Liver (tissue), 3 donors: ENCODE measurements at regions not wholly inside any gene's neighbourhood (a gene's known extent, or its start where the extent isn't known, plus 50 kb on each side); places are given as distances from the start of the nearest gene placed in this dataset.

Experiments
- EGR1 ChIP-seq, 2 donors: IDR thresholded peaks; 2 replicates each; pipeline ENCODE4 v1.6.1; 2016 to 2018; ENCODE audit warnings: antibody characterized with exemption in 2 of 2, low read depth in 2 of 2
- FOXA1 ChIP-seq: IDR thresholded peaks from 2 replicates; pipeline ENCODE4 v1.6.1; 2016; ENCODE audit warnings: antibody characterized with exemption
- GABPA ChIP-seq, 2 donors: IDR thresholded peaks in 1 of 2; conservative IDR thresholded peaks in 1 of 2; 2 replicates each; pipeline ENCODE4 v1.6.1; 2016; ENCODE audit warnings: antibody characterized with exemption in 2 of 2, mild to moderate bottlenecking in 1 of 2, moderate library complexity in 1 of 2
- JUND ChIP-seq, 2 donors: IDR thresholded peaks; 2 replicates each; pipeline ENCODE4 v1.6.1; 2016; ENCODE audit warnings: antibody characterized with exemption in 2 of 2
- YY1 ChIP-seq: IDR thresholded peaks from 2 replicates; pipeline ENCODE4 v1.6.1; 2016; ENCODE audit warnings: antibody characterized with exemption, mild to moderate bottlenecking
- TF ChIP-seq, protein P1 (sequence below): fragments of 150-350 bp; IDR thresholded peaks from 2 replicates; pipeline ENCODE4 v1.5.1; 2017; ENCODE audit warnings: improper control_type of control experiment, low read depth, low read length; ENCODE audit not compliant: missing input control
- TF ChIP-seq, protein P2 (sequence below): IDR thresholded peaks from 2 replicates; pipeline ENCODE4 v1.6.1; 2016; ENCODE audit warnings: antibody characterized with exemption
- donor health status: healthy.
- donor health status: healthy.

DNA sequence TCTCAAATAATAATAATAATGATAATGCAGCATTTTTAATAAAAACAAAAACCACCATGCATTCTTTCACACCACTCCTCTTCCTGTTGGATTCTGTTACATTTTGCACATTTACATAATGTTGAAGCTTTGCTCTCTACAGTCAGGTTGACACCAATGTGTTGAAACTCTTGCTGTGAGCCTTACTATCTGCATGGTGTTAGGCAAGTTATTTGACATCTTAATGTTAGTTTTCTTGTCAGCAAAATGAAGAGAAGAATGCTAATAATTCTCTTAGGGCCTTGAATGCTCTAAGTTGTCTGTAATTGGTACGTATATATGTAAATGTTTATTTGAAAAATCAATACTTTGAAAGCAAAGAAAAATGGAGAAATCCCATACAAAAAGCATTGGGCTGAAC, 525.5 kb upstream of the PTGER4 start:
- TF ChIP-seq EGR1 (IDR thresholded peaks at IDR 0.05; ENCODE audit: low read depth in 2 of 2) (no peak), YY1 (no peak), JUND (IDR thresholded peaks at IDR 0.05) (no peak), GABPA (IDR thresholded peaks at IDR 0.05 in 1 of 2, conservative IDR thresholded peaks at IDR 0.05 in 1 of 2) (no peak), FOXA1 (no peak)
- TF ChIP-seq, protein P1, sequence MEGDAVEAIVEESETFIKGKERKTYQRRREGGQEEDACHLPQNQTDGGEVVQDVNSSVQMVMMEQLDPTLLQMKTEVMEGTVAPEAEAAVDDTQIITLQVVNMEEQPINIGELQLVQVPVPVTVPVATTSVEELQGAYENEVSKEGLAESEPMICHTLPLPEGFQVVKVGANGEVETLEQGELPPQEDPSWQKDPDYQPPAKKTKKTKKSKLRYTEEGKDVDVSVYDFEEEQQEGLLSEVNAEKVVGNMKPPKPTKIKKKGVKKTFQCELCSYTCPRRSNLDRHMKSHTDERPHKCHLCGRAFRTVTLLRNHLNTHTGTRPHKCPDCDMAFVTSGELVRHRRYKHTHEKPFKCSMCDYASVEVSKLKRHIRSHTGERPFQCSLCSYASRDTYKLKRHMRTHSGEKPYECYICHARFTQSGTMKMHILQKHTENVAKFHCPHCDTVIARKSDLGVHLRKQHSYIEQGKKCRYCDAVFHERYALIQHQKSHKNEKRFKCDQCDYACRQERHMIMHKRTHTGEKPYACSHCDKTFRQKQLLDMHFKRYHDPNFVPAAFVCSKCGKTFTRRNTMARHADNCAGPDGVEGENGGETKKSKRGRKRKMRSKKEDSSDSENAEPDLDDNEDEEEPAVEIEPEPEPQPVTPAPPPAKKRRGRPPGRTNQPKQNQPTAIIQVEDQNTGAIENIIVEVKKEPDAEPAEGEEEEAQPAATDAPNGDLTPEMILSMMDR, result no peak
- TF ChIP-seq, protein P2, sequence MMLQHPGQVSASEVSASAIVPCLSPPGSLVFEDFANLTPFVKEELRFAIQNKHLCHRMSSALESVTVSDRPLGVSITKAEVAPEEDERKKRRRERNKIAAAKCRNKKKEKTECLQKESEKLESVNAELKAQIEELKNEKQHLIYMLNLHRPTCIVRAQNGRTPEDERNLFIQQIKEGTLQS, result no peak
